NCI-H1436 (cell line): ENCODE measurements at regions not wholly inside any gene's neighbourhood (a gene's known extent, or its start where the extent isn't known, plus 50 kb on each side); places are given as distances from the start of the nearest gene placed in this dataset.
"Not testable (repeated sequence)": the region's sequence is repeated elsewhere in the genome, so short reads cannot be mapped to it uniquely, and the experiment has no call there.

Experiments
- DNase-seq: peaks from one replicate; lab custom pipeline; 2025; lab: John Stamatoyannopoulos, UW

GRCh38 chr12:77220586-77220985 is 155.2 kb upstream of the E2F7 start:
- DNase-seq, result no peak

GRCh38 chr12:77218278-77218677 is 152.9 kb upstream of the E2F7 start:
- DNase-seq, result no peak

- not testable (repeated sequence) for DNase-seq
Observed at GRCh38 chr12:77216136-77216535, 150.8 kb upstream of the E2F7 start.

GRCh38 chr12:77214136-77214535 is 148.8 kb upstream of the E2F7 start:
- no peak for DNase-seq

GRCh38 chr12:77213319-77213718 is 147.9 kb upstream of the E2F7 start:
- no peak for DNase-seq

GRCh38 chr12:77210724-77211123 is 145.4 kb upstream of the E2F7 start:
- no peak for DNase-seq

GRCh38 chr12:77204083-77204482 is 138.7 kb upstream of the E2F7 start:
- DNase-seq, result peak; percentile 5

GRCh38 chr12:77202457-77203060 is 137.2 kb upstream of the E2F7 start:
- DNase-seq, result no peak

GRCh38 chr12:77189901-77190416 is 124.6 kb upstream of the E2F7 start:
- no peak for DNase-seq

GRCh38 chr12:77189458-77189857 is 124.1 kb upstream of the E2F7 start:
- DNase-seq, result no peak

- no peak for DNase-seq
Observed at GRCh38 chr12:77179515-77179914, 114.1 kb upstream of the E2F7 start.

- DNase-seq, result no peak
Observed at GRCh38 chr12:77167801-77168200, 102.4 kb upstream of the E2F7 start.

GRCh38 chr12:77166696-77167095 is 101.3 kb upstream of the E2F7 start:
- DNase-seq, result no peak

GRCh38 chr12:77163074-77164038 is 98.0 kb upstream of the E2F7 start:
- DNase-seq, result no peak

GRCh38 chr12:77161944-77162343 is 96.6 kb upstream of the E2F7 start:
- DNase-seq, result no peak

- DNase-seq, result no peak
Observed at GRCh38 chr12:77160931-77161330, 95.6 kb upstream of the E2F7 start.

- no peak for DNase-seq
Observed at GRCh38 chr12:77153706-77154105, 88.3 kb upstream of the E2F7 start.

GRCh38 chr12:77152623-77153193 is 87.3 kb upstream of the E2F7 start:
- no peak for DNase-seq

- no peak for DNase-seq
Observed at GRCh38 chr12:77151030-77151429, 85.7 kb upstream of the E2F7 start.

GRCh38 chr12:77133566-77133965 is 68.2 kb upstream of the E2F7 start:
- no peak for DNase-seq

GRCh38 chr12:77131977-77132490 is 66.7 kb upstream of the E2F7 start:
- no peak for DNase-seq

GRCh38 chr12:77130193-77130592 is 64.8 kb upstream of the E2F7 start:
- DNase-seq, result no peak

- no peak for DNase-seq
Observed at GRCh38 chr12:77124767-77125166, 59.4 kb upstream of the E2F7 start.
